Panc1 (cell line): ENCODE measurements at regions not wholly inside any gene's neighbourhood (a gene's known extent, or its start where the extent isn't known, plus 50 kb on each side); places are given as distances from the start of the nearest gene placed in this dataset.

Source experiments
- ATAC-seq: fragments of 200-7000 bp; cut with Tn5 transposase; 2 replicates; pipeline ENCODE4 v1.9.1; 2020; ENCODE audit warnings: mild to moderate bottlenecking, moderate library complexity
- BruUV-seq: library from RNA; stranded (reverse); fragments of 400-500 nt; replicated peaks from 2 replicates; lab custom pipeline; 2021; lab: Mats Ljungman, UMichigan
- CTCF ChIA-PET: fragments of 300-600 bp; sonication (Branson Sonifier 250); formaldehyde crosslinking; loops from one replicate; lab custom pipeline; 2022; ENCODE audit warnings: antibody characterized with exemption; lab: Charles Lee
- POLR2A ChIA-PET: fragments of 300-600 bp; sonication (Branson Sonifier 250); formaldehyde crosslinking; loops from one replicate; lab custom pipeline; 2022; ENCODE audit warnings: antibody characterized with exemption; lab: Charles Lee
- DNase-seq: peaks from one replicate; pipeline ENCODE4 v3.0.0-alpha.2; 2010; ENCODE audit warnings: low read depth, low spot score
- H3K27ac ChIP-seq: 2 replicates; pipeline ENCODE4 v1.5.1; 2011; ENCODE audit warnings: mild to moderate bottlenecking, low read length, inconsistent platforms
- H3K27me3 ChIP-seq: fragments of 200-500 bp; sonication (Bioruptor generic); 2 replicates; pipeline ENCODE4 v1.6.0; 2014; ENCODE audit warnings: low read length, inconsistent platforms; ENCODE audit not compliant: control insufficient read depth, insufficient read depth
- H3K36me3 ChIP-seq: fragments of 200-500 bp; sonication (Bioruptor generic); 2 replicates; pipeline ENCODE4 v1.5.1; 2014; ENCODE audit warnings: inconsistent platforms, mild to moderate bottlenecking, low read length, moderate library complexity; ENCODE audit not compliant: control insufficient read depth, insufficient read depth
- H3K4me1 ChIP-seq: 2 replicates; pipeline ENCODE4 v1.5.1; 2011; ENCODE audit warnings: inconsistent platforms, mild to moderate bottlenecking, low read length, moderate library complexity; ENCODE audit not compliant: control insufficient read depth, insufficient read depth
- H3K4me3 ChIP-seq, 2 experiments: 2 replicates each; pipeline ENCODE4 v1.5.1; 2011 to 2012; ENCODE audit warnings: low read depth in 2 of 2, low read length in 2 of 2, mild to moderate bottlenecking in 2 of 2, inconsistent platforms in 1 of 2, moderate library complexity in 1 of 2
- H3K9me3 ChIP-seq: fragments of 200-500 bp; sonication (Bioruptor generic); 2 replicates; pipeline ENCODE4 v1.5.1; 2014; ENCODE audit warnings: low read depth, mild to moderate bottlenecking, inconsistent platforms, low read length, moderate library complexity; ENCODE audit not compliant: control insufficient read depth, insufficient read depth
- POLR2AphosphoS5 ChIP-seq: IDR thresholded peaks from 2 replicates; pipeline ENCODE4 v1.6.1; 2012; ENCODE audit warnings: mild to moderate bottlenecking, low read depth, low read length, moderate library complexity
- SIN3A ChIP-seq: IDR thresholded peaks from 2 replicates; pipeline ENCODE4 v1.6.1; 2012; ENCODE audit warnings: low read depth, mild to moderate bottlenecking, low read length, moderate library complexity, borderline replicate concordance; ENCODE audit not compliant: insufficient read depth
- TCF7L2 ChIP-seq: IDR thresholded peaks from 2 replicates; pipeline ENCODE4 v1.6.1; 2011; ENCODE audit warnings: mild to moderate bottlenecking, low read depth, low read length, inconsistent platforms
- in situ Hi-C: cut with HindIII; loops from 2 replicates; pipeline ENCODE4 v1.10.0; 2016; ENCODE audit warnings: low sequenced_read_pairs, low pct_unique_long_range_greater_than_20kb
- intact Hi-C: fragments of 100-400 bp; cut with micrococcal nuclease; formaldehyde crosslinking; loops from one replicate; pipeline ENCODE4 v1.10.0; 2022; ENCODE audit not compliant: unreplicated experiment
- TF ChIP-seq, protein P1 (sequence below): fragments of 450-650 bp; IDR thresholded peaks from 2 replicates; pipeline ENCODE4 v1.5.1; 2017; ENCODE audit warnings: mild to moderate bottlenecking
- TF ChIP-seq, protein P2 (sequence below), 2 experiments: IDR thresholded peaks; 2 replicates each; pipeline ENCODE4 v1.6.1; 2011 to 2012; ENCODE audit warnings: low read depth in 2 of 2, control low read depth in 1 of 2, low read length in 1 of 2, mild to moderate bottlenecking in 1 of 2, moderate library complexity in 1 of 2; ENCODE audit not compliant: insufficient read depth in 1 of 2

DNA sequence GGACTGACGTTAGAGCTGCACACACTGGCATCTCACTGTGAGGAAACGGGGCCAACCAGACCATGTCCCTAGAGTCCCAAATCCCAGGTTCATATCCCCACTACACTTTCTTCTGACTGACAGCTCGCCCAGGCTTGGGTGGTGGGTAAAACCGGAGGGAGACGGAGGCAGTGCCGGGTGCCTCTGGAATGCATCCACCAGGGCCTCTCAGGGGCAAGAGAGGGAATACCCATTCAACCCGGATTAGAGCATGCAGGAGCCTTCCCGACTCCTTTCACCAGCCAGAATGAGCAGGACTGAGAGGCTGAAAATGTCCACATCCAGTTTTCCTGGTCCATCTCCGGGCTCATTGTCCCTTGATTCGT is 297.2 kb downstream of the ADGRD1 start:
- no peaks in the 10 kb centered on the region; the same call in 1 of the 2 replicates for H3K27me3 ChIP-seq
- no peaks in the 10 kb centered on the region for H3K36me3 ChIP-seq
- ATAC-seq, result no peak
- DNase-seq, result no peak
- TF ChIP-seq, protein P1, sequence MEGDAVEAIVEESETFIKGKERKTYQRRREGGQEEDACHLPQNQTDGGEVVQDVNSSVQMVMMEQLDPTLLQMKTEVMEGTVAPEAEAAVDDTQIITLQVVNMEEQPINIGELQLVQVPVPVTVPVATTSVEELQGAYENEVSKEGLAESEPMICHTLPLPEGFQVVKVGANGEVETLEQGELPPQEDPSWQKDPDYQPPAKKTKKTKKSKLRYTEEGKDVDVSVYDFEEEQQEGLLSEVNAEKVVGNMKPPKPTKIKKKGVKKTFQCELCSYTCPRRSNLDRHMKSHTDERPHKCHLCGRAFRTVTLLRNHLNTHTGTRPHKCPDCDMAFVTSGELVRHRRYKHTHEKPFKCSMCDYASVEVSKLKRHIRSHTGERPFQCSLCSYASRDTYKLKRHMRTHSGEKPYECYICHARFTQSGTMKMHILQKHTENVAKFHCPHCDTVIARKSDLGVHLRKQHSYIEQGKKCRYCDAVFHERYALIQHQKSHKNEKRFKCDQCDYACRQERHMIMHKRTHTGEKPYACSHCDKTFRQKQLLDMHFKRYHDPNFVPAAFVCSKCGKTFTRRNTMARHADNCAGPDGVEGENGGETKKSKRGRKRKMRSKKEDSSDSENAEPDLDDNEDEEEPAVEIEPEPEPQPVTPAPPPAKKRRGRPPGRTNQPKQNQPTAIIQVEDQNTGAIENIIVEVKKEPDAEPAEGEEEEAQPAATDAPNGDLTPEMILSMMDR, result no peak
- no peak for TF ChIP-seq TCF7L2
- TF ChIP-seq POLR2AphosphoS5, result no peak
- TF ChIP-seq SIN3A, result no peak
- H3K9me3 ChIP-seq, result no peaks in the 10 kb centered on the region
- no peak overlapping the region for H3K27ac ChIP-seq
- ChIA-PET CTCF (no interaction called here), POLR2A (no interaction called here)
- in situ Hi-C loops, result no loop called here
- H3K4me3 ChIP-seq, result no peak overlapping the region
- no TSS peak for BruUV-seq
- no peaks in the 10 kb centered on the region for H3K4me1 ChIP-seq
- intact Hi-C loops, result no loop called here

DNA sequence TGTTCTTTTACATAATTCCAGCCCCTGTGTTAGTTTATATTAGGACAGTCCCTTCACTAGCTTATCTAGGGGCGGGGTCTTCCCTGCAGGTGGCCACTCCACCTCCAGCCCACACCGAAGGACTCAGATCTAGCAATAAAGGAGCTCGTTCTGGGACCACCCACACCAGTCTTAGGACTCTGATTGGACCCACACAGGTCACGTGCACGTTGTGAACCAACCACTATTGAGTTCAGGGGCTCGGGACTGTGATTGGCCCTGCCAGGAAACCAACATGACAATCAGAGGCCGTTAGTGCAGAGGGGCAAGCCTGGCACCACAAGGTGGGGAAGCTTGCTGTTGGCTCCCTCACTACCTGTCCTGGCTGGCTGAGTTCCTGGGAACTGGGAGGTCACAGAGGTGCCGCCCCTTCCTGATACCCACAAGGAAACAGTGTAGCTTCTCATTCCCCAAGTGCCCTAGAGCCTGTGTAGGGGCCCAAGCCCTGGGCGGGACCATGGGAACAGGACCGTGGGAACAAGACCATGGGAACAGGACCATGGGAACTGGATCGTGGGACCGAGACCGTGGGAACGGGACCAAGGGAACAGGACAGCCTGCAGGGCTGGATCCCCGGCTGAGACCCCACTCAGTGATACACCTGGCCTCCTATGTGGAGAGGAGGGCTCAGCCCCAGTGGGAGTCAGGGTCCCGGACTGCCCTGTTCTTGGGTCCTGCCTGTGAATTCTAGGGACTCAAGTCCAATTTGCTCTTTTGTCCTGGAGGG is 297.8 kb downstream of the ADGRD1 start:
- no peaks in the 10 kb centered on the region; the same call in 1 of the 2 replicates for H3K27me3 ChIP-seq
- DNase-seq, result no peak
- no TSS peak for BruUV-seq
- no peak overlapping the region for H3K4me3 ChIP-seq
- no peaks in the 10 kb centered on the region for H3K4me1 ChIP-seq
- H3K27ac ChIP-seq, result no peak overlapping the region
- intact Hi-C loops (no loop called here), in situ Hi-C loops (no loop called here)
- ChIA-PET POLR2A (no interaction called here), CTCF (interaction anchor here (0.7 kb wide), 1 partner anchor 346 kb away, joined by 6 read pairs; no protein-coding TSS in a partner anchor)
- ATAC-seq, result no peak
- TF ChIP-seq, protein P2, sequence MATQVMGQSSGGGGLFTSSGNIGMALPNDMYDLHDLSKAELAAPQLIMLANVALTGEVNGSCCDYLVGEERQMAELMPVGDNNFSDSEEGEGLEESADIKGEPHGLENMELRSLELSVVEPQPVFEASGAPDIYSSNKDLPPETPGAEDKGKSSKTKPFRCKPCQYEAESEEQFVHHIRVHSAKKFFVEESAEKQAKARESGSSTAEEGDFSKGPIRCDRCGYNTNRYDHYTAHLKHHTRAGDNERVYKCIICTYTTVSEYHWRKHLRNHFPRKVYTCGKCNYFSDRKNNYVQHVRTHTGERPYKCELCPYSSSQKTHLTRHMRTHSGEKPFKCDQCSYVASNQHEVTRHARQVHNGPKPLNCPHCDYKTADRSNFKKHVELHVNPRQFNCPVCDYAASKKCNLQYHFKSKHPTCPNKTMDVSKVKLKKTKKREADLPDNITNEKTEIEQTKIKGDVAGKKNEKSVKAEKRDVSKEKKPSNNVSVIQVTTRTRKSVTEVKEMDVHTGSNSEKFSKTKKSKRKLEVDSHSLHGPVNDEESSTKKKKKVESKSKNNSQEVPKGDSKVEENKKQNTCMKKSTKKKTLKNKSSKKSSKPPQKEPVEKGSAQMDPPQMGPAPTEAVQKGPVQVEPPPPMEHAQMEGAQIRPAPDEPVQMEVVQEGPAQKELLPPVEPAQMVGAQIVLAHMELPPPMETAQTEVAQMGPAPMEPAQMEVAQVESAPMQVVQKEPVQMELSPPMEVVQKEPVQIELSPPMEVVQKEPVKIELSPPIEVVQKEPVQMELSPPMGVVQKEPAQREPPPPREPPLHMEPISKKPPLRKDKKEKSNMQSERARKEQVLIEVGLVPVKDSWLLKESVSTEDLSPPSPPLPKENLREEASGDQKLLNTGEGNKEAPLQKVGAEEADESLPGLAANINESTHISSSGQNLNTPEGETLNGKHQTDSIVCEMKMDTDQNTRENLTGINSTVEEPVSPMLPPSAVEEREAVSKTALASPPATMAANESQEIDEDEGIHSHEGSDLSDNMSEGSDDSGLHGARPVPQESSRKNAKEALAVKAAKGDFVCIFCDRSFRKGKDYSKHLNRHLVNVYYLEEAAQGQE (IDR thresholded peaks at IDR 0.05; ENCODE audit: insufficient read depth in 1 of 2, low read depth in 2 of 2, low read length in 1 of 2), result no peak
- no peak for TF ChIP-seq POLR2AphosphoS5
- TF ChIP-seq TCF7L2, result no peak
- no peak for TF ChIP-seq SIN3A
- TF ChIP-seq, protein P1, result no peak
- no peaks in the 10 kb centered on the region for H3K36me3 ChIP-seq
- H3K9me3 ChIP-seq, result no peaks in the 10 kb centered on the region
